GM12878 (cell line): ENCODE measurements at regions not wholly inside any gene's neighbourhood (a gene's known extent, or its start where the extent isn't known, plus 50 kb on each side); places are given as distances from the start of the nearest gene placed in this dataset.

Source experiments
- ASH2L ChIP-seq: fragments of 300-600, 200-600 bp; sonication (generic); IDR thresholded peaks from 2 replicates; pipeline ENCODE4 v1.6.1; 2017; ENCODE audit warnings: low read depth, mild to moderate bottlenecking, borderline replicate concordance
- BACH1 ChIP-seq: fragments of 450-650 bp; IDR thresholded peaks from 2 replicates; pipeline ENCODE4 v1.6.1; 2017; ENCODE audit warnings: mild to moderate bottlenecking, borderline replicate concordance
- CBX3 ChIP-seq: fragments of 200-600 bp; sonication (generic); IDR thresholded peaks from 2 replicates; pipeline ENCODE4 v1.6.1; 2016; ENCODE audit warnings: low read depth, borderline replicate concordance
- HSF1 ChIP-seq: fragments of 150-350 bp; IDR thresholded peaks from 2 replicates; pipeline ENCODE4 v1.6.1; 2014; ENCODE audit warnings: mild to moderate bottlenecking, low read depth, low read length
- JUNB ChIP-seq: IDR thresholded peaks from 2 replicates; pipeline ENCODE4 v1.6.1; 2016; ENCODE audit warnings: antibody characterized with exemption, mild to moderate bottlenecking
- MXI1 ChIP-seq: fragments of 150-350 bp; IDR thresholded peaks from 2 replicates; pipeline ENCODE4 v1.6.1; 2011; ENCODE audit warnings: low read depth, mild to moderate bottlenecking, inconsistent platforms, low read length, improper control_type of control experiment
- MYB ChIP-seq: fragments of 150-350 bp; IDR thresholded peaks from 2 replicates; pipeline ENCODE4 v1.6.1; 2014; ENCODE audit warnings: mild to moderate bottlenecking, low read depth, low read length, borderline replicate concordance
- PAX8 ChIP-seq: fragments of 450-650 bp; IDR thresholded peaks from 2 replicates; pipeline ENCODE4 v1.6.1; 2017; ENCODE audit warnings: mild to moderate bottlenecking, moderate library complexity
- PRDM15 ChIP-seq: fragments of 450-650 bp; formaldehyde crosslinking; IDR thresholded peaks from 2 replicates; pipeline ENCODE4 v1.4.0; 2020; ENCODE audit warnings: mild to moderate bottlenecking, moderate library complexity
- SIX5 ChIP-seq: IDR thresholded peaks from 2 replicates; pipeline ENCODE4 v1.6.1; 2011; ENCODE audit warnings: mild to moderate bottlenecking, low read depth, low read length, moderate library complexity; ENCODE audit not compliant: severe bottlenecking
- YY1 ChIP-seq: IDR thresholded peaks from 2 replicates; pipeline ENCODE4 v1.6.1; 2011; ENCODE audit warnings: low read depth, mild to moderate bottlenecking, low read length
- ZBTB40 ChIP-seq: fragments of 450-650 bp; IDR thresholded peaks from 2 replicates; pipeline ENCODE4 v1.6.1; 2016; ENCODE audit warnings: mild to moderate bottlenecking, moderate library complexity, borderline replicate concordance
- ZNF24 ChIP-seq: fragments of 450-650 bp; IDR thresholded peaks from 2 replicates; pipeline ENCODE4 v1.6.1; 2017; ENCODE audit warnings: antibody characterized with exemption, mild to moderate bottlenecking
- TF ChIP-seq, protein P1 (sequence below): fragments of 450-650 bp; IDR thresholded peaks from 2 replicates; pipeline ENCODE4 v1.6.1; 2017; ENCODE audit warnings: mild to moderate bottlenecking, moderate library complexity
- TF ChIP-seq, protein P2 (sequence below): fragments of 450-650 bp; IDR thresholded peaks from 2 replicates; pipeline ENCODE4 v1.6.1; 2017; ENCODE audit warnings: low read depth, mild to moderate bottlenecking, moderate library complexity

GRCh38 chr1:113286156-113286555, 104.2 kb upstream of the MAGI3 start (continued):
- no peak for TF ChIP-seq HSF1
- TF ChIP-seq, protein P1, sequence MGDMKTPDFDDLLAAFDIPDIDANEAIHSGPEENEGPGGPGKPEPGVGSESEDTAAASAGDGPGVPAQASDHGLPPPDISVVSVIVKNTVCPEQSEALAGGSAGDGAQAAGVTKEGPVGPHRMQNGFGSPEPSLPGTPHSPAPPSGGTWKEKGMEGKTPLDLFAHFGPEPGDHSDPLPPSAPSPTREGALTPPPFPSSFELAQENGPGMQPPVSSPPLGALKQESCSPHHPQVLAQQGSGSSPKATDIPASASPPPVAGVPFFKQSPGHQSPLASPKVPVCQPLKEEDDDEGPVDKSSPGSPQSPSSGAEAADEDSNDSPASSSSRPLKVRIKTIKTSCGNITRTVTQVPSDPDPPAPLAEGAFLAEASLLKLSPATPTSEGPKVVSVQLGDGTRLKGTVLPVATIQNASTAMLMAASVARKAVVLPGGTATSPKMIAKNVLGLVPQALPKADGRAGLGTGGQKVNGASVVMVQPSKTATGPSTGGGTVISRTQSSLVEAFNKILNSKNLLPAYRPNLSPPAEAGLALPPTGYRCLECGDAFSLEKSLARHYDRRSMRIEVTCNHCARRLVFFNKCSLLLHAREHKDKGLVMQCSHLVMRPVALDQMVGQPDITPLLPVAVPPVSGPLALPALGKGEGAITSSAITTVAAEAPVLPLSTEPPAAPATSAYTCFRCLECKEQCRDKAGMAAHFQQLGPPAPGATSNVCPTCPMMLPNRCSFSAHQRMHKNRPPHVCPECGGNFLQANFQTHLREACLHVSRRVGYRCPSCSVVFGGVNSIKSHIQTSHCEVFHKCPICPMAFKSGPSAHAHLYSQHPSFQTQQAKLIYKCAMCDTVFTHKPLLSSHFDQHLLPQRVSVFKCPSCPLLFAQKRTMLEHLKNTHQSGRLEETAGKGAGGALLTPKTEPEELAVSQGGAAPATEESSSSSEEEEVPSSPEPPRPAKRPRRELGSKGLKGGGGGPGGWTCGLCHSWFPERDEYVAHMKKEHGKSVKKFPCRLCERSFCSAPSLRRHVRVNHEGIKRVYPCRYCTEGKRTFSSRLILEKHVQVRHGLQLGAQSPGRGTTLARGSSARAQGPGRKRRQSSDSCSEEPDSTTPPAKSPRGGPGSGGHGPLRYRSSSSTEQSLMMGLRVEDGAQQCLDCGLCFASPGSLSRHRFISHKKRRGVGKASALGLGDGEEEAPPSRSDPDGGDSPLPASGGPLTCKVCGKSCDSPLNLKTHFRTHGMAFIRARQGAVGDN = no peak
- TF ChIP-seq, protein P2, sequence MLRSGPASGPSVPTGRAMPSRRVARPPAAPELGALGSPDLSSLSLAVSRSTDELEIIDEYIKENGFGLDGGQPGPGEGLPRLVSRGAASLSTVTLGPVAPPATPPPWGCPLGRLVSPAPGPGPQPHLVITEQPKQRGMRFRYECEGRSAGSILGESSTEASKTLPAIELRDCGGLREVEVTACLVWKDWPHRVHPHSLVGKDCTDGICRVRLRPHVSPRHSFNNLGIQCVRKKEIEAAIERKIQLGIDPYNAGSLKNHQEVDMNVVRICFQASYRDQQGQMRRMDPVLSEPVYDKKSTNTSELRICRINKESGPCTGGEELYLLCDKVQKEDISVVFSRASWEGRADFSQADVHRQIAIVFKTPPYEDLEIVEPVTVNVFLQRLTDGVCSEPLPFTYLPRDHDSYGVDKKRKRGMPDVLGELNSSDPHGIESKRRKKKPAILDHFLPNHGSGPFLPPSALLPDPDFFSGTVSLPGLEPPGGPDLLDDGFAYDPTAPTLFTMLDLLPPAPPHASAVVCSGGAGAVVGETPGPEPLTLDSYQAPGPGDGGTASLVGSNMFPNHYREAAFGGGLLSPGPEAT = no peak
- no peak for TF ChIP-seq CBX3
- TF ChIP-seq BACH1 = no peak
- TF ChIP-seq ASH2L = no peak
- no peak for TF ChIP-seq PAX8
- TF ChIP-seq YY1 = no peak
- no peak for TF ChIP-seq PRDM15 (CRISPR knock-in tag)
- no peak for TF ChIP-seq JUNB
- no peak for TF ChIP-seq ZNF24
- no peak for TF ChIP-seq MYB
- no peak for TF ChIP-seq ZBTB40
- no peak for TF ChIP-seq MXI1
- TF ChIP-seq SIX5 = no peak
- TF ChIP-seq, all 136 proteins: peak for 0
